Transverse colon (tissue), 3 donors: ENCODE measurements at regions not wholly inside any gene's neighbourhood (a gene's known extent, or its start where the extent isn't known, plus 50 kb on each side); places are given as distances from the start of the nearest gene placed in this dataset.

Source experiments
- POLR2A ChIP-seq: fragments of 450-650 bp; IDR thresholded peaks from one replicate; pipeline ENCODE4 v1.6.1; 2016; ENCODE audit warnings: antibody characterized with exemption, mild to moderate bottlenecking, moderate library complexity
- POLR2AphosphoS5 ChIP-seq, 3 donors: sonication (generic); formaldehyde crosslinking; IDR thresholded peaks; one replicate each; pipeline ENCODE4 v1.6.1; 2016; ENCODE audit warnings: antibody characterized with exemption in 3 of 3

- TF ChIP-seq POLR2A = no peak
- TF ChIP-seq POLR2AphosphoS5 (IDR thresholded peaks at IDR 0.05) = no peak
These were observed 194.9 kb upstream of the SMLR1 start for GRCh38 chr6:130632277-130632676.
